Immature natural killer cell (primary cell): ENCODE measurements at regions not wholly inside any gene's neighbourhood (a gene's known extent, or its start where the extent isn't known, plus 50 kb on each side); places are given as distances from the start of the nearest gene placed in this dataset.

Experiments
- DNase-seq, 3 donors: peaks; one replicate each; pipeline ENCODE4 v3.0.0; 2022; ENCODE audit warnings: mixed read lengths in 1 of 3
- H3K27ac Mint-ChIP-seq, 6 donors: one replicate each; pipeline ENCODE4 v1.8.0; 2020; ENCODE audit warnings: mixed read lengths in 6 of 6, mild to moderate bottlenecking in 5 of 6, inconsistent platforms in 4 of 6, moderate library complexity in 3 of 6
- H3K27me3 Mint-ChIP-seq, 3 donors: one replicate each; pipeline ENCODE4 v1.8.0; 2020 to 2021; ENCODE audit warnings: low read depth in 3 of 3, mild to moderate bottlenecking in 3 of 3, mixed read lengths in 3 of 3, moderate library complexity in 3 of 3, inconsistent platforms in 1 of 3
- H3K36me3 Mint-ChIP-seq, 3 donors: one replicate each; pipeline ENCODE4 v1.8.0; 2020; ENCODE audit warnings: mixed read lengths in 3 of 3, inconsistent platforms in 2 of 3, mild to moderate bottlenecking in 2 of 3
- H3K4me1 Mint-ChIP-seq, 2 donors: one replicate each; pipeline ENCODE4 v1.8.0; 2020; ENCODE audit warnings: inconsistent platforms in 2 of 2, mild to moderate bottlenecking in 2 of 2, mixed read lengths in 2 of 2, moderate library complexity in 1 of 2
- H3K4me3 Mint-ChIP-seq, 5 donors: one replicate each; pipeline ENCODE4 v1.8.0; 2020; ENCODE audit warnings: mild to moderate bottlenecking in 5 of 5, mixed read lengths in 5 of 5, inconsistent platforms in 3 of 5, moderate library complexity in 3 of 5
- H3K9me3 Mint-ChIP-seq, 6 donors: one replicate each; pipeline ENCODE4 v1.8.0; 2020; ENCODE audit warnings: mild to moderate bottlenecking in 6 of 6, mixed read lengths in 6 of 6, inconsistent platforms in 4 of 6, moderate library complexity in 3 of 6

DNA sequence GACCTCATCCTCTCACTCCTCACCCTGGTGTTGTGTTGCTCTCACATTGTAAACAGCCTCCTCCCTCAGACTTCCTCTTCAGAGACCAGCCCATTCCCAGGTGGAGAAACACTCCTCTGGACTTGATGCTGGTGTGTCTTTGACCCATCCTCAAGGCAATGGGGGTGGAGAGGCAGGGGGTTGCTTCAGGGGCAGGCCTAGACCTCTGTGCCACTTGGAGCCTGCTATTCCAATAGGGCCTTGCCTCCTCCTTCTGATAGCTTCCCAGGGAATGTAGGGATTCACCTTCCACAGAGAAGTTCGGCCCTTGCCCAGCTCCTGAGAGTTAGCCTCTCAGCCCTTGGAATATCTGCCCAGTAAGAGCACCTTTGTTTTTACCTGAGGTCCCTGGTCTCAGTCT, 606.6 kb upstream of the CADM1 start:
- Mint-ChIP-seq H3K9me3 (peaks cover 0 to 6% (median 3%) of the 10 kb centered on the region in 6 donors), H3K36me3 (no peaks in the 10 kb centered on the region), H3K4me1 (no peaks in the 10 kb centered on the region), H3K27me3 (peaks cover 2 to 16% (median 11%) of the 10 kb centered on the region in 3 donors), H3K27ac (no peak overlapping the region), H3K4me3 (no peak overlapping the region)
- no peak for DNase-seq

GRCh38 chr11:116110356-116110755, 606.1 kb upstream of the CADM1 start:
- peaks cover 2 to 16% (median 11%) of the 10 kb centered on the region in 3 donors for H3K27me3 Mint-ChIP-seq
- H3K4me1 Mint-ChIP-seq, result no peaks in the 10 kb centered on the region
- peaks cover 0 to 6% (median 3%) of the 10 kb centered on the region in 6 donors for H3K9me3 Mint-ChIP-seq
- DNase-seq, result no peak
- H3K27ac Mint-ChIP-seq, result no peak overlapping the region
- no peak overlapping the region for H3K4me3 Mint-ChIP-seq
- H3K36me3 Mint-ChIP-seq, result no peaks in the 10 kb centered on the region

GRCh38 chr11:116109228-116109627, 605.0 kb upstream of the CADM1 start:
- Mint-ChIP-seq H3K36me3 (no peaks in the 10 kb centered on the region), H3K27ac (no peak overlapping the region), H3K4me3 (no peak overlapping the region)

DNA sequence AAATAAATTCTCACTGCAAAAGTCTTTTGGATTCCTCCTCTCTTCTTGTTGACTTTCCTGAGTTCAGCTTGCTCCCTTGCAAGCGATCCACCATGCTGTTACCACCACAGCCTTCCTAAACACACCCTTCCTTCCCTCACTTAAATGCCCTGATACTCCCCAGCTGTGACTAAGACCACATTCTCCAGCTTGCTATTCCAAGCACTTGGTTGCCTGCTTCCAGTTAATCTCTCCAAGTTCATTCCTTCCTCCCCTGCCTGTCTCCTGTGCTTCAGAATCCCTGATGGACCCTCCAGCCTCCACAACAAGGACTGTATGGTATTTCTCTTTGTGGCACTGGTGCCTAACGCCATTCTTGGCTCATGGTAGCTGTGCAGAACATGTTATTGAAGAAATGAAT, 603.9 kb upstream of the CADM1 start:
- H3K27me3 Mint-ChIP-seq, result peaks cover 2 to 13% (median 6%) of the 10 kb centered on the region in 3 donors
- H3K4me3 Mint-ChIP-seq, result no peak overlapping the region
- no peaks in the 10 kb centered on the region for H3K36me3 Mint-ChIP-seq
- H3K4me1 Mint-ChIP-seq, result no peaks in the 10 kb centered on the region
- no peak overlapping the region for H3K27ac Mint-ChIP-seq
- no peak for DNase-seq
- peaks cover 0 to 4% (median 0%) of the 10 kb centered on the region in 6 donors for H3K9me3 Mint-ChIP-seq

More at GRCh38 chr11:116109228-116109627, 605.0 kb upstream of the CADM1 start:
- peaks cover 2 to 16% (median 11%) of the 10 kb centered on the region in 3 donors for H3K27me3 Mint-ChIP-seq
- H3K9me3 Mint-ChIP-seq, result peaks cover 0 to 6% (median 3%) of the 10 kb centered on the region in 6 donors
- no peak for DNase-seq
- no peaks in the 10 kb centered on the region for H3K4me1 Mint-ChIP-seq

DNA sequence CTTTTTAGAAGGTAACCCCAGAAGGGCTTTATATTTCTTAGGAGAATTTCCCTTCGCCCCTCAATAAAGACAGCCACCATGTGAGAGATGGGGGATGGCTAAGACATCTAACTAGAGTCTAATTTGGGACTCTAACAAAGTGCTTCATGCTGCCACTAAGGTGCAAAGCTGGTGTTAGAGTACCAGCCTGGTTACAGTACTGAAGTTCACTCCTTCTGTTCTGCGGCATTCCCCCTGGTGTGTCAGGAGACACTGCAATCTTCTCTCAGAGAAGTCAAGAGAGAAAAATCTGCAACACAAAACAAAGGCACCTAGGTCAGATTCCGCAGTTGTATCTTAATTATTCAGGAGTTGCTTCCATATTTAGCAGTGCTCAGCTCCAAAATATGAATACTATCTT, 603.0 kb upstream of the CADM1 start:
- no peak overlapping the region for H3K4me3 Mint-ChIP-seq
- no peak for DNase-seq
- H3K4me1 Mint-ChIP-seq, result no peaks in the 10 kb centered on the region
- no peak overlapping the region for H3K27ac Mint-ChIP-seq
- no peaks in the 10 kb centered on the region for H3K36me3 Mint-ChIP-seq
- peaks cover 0 to 4% (median 0%) of the 10 kb centered on the region in 6 donors for H3K9me3 Mint-ChIP-seq
- peaks cover 2 to 6% (median 5%) of the 10 kb centered on the region in 3 donors for H3K27me3 Mint-ChIP-seq

DNA sequence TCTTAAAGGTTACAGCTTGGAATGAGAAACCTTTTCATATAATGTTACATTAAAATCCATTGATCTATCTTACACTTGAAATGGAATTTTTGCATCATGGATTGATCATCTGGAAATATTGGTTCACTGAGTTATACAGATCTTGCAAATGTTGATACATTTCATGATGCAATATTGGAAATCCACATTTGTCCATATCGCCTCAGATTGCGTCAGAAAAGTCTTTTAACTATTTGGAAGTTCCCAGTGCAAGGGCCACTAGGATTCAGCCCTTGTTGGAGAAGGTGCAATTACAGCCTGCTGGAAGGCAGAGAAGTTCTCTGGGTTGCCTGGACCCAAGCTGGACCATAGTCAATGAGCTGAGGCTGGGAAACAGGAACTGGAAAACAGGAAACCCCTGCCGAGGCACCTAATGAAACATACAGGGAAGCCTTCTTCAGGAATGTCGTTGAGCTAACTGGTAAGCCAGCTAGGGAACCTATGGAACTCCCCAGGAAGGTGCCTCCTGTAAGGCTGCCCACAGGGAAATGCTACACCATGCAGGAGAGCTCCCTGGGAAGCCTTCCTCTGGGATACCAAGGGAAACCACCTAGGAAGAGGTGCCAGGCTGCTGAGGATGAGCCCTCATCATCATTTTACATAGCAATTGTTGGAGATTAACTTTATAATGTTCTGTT, 600.4 kb upstream of the CADM1 start:
- no peaks in the 10 kb centered on the region for H3K4me1 Mint-ChIP-seq
- DNase-seq, result no peak
- H3K27ac Mint-ChIP-seq, result no peak overlapping the region
- H3K27me3 Mint-ChIP-seq, result peaks cover 5 to 6% (median 6%) of the 10 kb centered on the region in 3 donors
- H3K36me3 Mint-ChIP-seq, result no peaks in the 10 kb centered on the region
- no peak overlapping the region for H3K4me3 Mint-ChIP-seq
- no peaks in the 10 kb centered on the region for H3K9me3 Mint-ChIP-seq

DNA sequence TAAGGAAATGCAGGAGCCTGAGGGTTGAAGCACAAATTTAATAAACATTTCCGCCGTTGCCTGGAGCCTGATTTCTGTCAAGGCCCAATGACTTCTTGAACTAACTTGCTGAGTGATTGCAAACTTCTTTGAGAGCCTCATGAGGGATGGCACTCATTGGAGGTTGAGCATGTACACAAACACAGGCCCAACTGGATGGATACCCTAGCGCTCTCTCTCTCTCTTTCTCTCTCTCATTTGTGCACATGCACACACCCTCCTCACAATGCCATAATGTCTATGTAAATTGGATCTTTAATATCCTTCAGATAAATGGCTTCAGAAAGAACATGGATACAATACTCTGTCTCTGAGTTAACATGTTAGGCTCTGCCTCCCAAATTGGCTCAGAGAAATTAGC, 597.7 kb upstream of the CADM1 start:
- Mint-ChIP-seq H3K36me3 (no peaks in the 10 kb centered on the region), H3K4me3 (no peak overlapping the region), H3K9me3 (peaks cover 0 to 1% (median 0%) of the 10 kb centered on the region in 6 donors), H3K27me3 (peaks cover 0 to 14% (median 3%) of the 10 kb centered on the region in 3 donors), H3K27ac (no peak overlapping the region), H3K4me1 (no peaks in the 10 kb centered on the region)
- DNase-seq, result no peak

GRCh38 chr11:116100016-116100415, 595.8 kb upstream of the CADM1 start:
- Mint-ChIP-seq H3K4me1 (no peaks in the 10 kb centered on the region), H3K27ac (no peak overlapping the region), H3K9me3 (peaks cover 0 to 1% (median 0%) of the 10 kb centered on the region in 6 donors)

GRCh38 chr11:116099541-116099940, 595.3 kb upstream of the CADM1 start:
- H3K9me3 Mint-ChIP-seq, result peaks cover 0 to 1% (median 0%) of the 10 kb centered on the region in 6 donors
- no peaks in the 10 kb centered on the region for H3K4me1 Mint-ChIP-seq
- H3K36me3 Mint-ChIP-seq, result no peaks in the 10 kb centered on the region
- peaks cover 0 to 14% (median 5%) of the 10 kb centered on the region in 3 donors for H3K27me3 Mint-ChIP-seq
- no peak for DNase-seq
- no peak overlapping the region for H3K4me3 Mint-ChIP-seq
- no peak overlapping the region for H3K27ac Mint-ChIP-seq

More at GRCh38 chr11:116100016-116100415, 595.8 kb upstream of the CADM1 start:
- DNase-seq, result no peak
- Mint-ChIP-seq H3K4me3 (no peak overlapping the region), H3K36me3 (no peaks in the 10 kb centered on the region), H3K27me3 (peaks cover 0 to 14% (median 3%) of the 10 kb centered on the region in 3 donors)

GRCh38 chr11:116096272-116096995, 592.2 kb upstream of the CADM1 start:
- peaks cover 0 to 14% (median 2%) of the 10 kb centered on the region in 3 donors for H3K27me3 Mint-ChIP-seq
- H3K4me3 Mint-ChIP-seq, result no peak overlapping the region
- peaks cover 0 to 1% (median 0%) of the 10 kb centered on the region in 6 donors for H3K9me3 Mint-ChIP-seq
- H3K4me1 Mint-ChIP-seq, result no peaks in the 10 kb centered on the region
- H3K27ac Mint-ChIP-seq, result no peak overlapping the region
- no peaks in the 10 kb centered on the region for H3K36me3 Mint-ChIP-seq
- no peak for DNase-seq

DNA sequence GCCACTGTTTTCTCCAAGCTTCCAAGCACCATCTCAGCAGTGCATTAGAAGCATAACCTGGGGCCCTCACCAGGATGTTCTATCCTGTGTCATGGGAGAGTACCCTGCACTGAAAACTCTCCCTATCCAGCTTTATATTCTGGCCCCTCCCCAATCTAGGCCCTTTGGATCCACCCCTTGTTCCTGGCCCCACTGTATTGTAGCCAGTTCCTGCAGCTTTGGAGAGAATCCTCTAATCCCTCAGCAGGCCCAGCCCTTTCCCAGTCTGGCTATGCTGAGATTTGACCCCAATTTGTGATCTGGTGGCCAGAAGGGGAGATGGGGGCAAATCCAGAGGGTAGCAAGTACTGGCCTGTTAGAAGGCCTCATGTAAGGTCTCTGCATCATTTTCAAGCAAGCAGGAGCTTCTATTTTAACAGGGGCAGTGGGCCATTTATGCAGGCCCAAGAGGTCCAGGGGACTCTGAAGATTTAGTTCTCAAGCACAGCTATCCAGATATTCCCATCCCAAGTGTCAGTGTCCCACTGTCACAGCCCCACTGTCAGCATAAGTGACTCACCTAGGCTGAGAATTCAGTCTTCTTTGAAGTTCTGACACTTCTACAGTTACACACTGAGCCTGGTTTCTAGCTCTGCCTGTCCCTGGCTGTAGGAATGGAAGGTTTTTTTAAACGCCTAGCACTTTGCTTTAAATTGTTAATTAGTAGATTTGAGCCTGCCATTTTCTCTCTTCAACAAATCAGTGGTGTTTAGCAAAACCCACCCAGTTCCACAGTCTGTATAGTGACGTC, 589.5 kb upstream of the CADM1 start:
- H3K27me3 Mint-ChIP-seq, result peaks cover 0 to 10% (median 2%) of the 10 kb centered on the region in 3 donors
- H3K9me3 Mint-ChIP-seq, result peaks cover 0 to 1% (median 0%) of the 10 kb centered on the region in 6 donors
- H3K27ac Mint-ChIP-seq, result no peak overlapping the region
- no peaks in the 10 kb centered on the region for H3K4me1 Mint-ChIP-seq
- no peak for DNase-seq
- H3K36me3 Mint-ChIP-seq, result no peaks in the 10 kb centered on the region
- no peak overlapping the region for H3K4me3 Mint-ChIP-seq

GRCh38 chr11:116093065-116093464, 588.9 kb upstream of the CADM1 start:
- no peak overlapping the region for H3K27ac Mint-ChIP-seq
- DNase-seq, result no peak
- no peaks in the 10 kb centered on the region for H3K36me3 Mint-ChIP-seq
- peaks cover 0 to 11% (median 2%) of the 10 kb centered on the region in 3 donors for H3K27me3 Mint-ChIP-seq
- peaks cover 0 to 1% (median 0%) of the 10 kb centered on the region in 6 donors for H3K9me3 Mint-ChIP-seq
- H3K4me1 Mint-ChIP-seq, result no peaks in the 10 kb centered on the region
- H3K4me3 Mint-ChIP-seq, result no peak overlapping the region

DNA sequence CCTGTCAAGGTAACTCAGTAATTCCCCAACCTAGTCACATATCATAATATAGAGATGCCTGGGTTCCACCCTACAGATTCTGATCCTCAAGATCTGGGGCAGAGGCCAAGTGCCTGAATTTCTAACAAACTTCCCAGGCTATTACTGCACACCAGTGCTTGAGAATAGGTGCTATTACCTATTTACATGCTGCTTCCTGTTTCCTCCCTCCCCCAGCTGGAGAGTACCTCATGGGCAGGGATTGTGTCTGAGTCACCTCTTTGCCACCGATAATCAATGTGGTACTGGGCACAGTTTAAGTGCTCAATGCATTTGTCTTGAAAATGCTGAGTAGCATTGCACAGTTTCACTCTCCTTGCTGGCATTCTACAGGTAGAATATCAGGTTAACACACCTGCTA, 582.2 kb upstream of the CADM1 start:
- Mint-ChIP-seq H3K27me3 (peaks cover 0 to 5% (median 4%) of the 10 kb centered on the region in 3 donors), H3K4me1 (no peaks in the 10 kb centered on the region), H3K4me3 (no peak overlapping the region), H3K27ac (no peak overlapping the region), H3K9me3 (no peaks in the 10 kb centered on the region), H3K36me3 (no peaks in the 10 kb centered on the region)
- DNase-seq, result no peak
